ENCODE measurements at regions not wholly inside any gene's neighbourhood (a gene's known extent, or its start where the extent isn't known, plus 50 kb on each side); places are given as distances from the start of the nearest gene placed in this dataset.

DNA sequence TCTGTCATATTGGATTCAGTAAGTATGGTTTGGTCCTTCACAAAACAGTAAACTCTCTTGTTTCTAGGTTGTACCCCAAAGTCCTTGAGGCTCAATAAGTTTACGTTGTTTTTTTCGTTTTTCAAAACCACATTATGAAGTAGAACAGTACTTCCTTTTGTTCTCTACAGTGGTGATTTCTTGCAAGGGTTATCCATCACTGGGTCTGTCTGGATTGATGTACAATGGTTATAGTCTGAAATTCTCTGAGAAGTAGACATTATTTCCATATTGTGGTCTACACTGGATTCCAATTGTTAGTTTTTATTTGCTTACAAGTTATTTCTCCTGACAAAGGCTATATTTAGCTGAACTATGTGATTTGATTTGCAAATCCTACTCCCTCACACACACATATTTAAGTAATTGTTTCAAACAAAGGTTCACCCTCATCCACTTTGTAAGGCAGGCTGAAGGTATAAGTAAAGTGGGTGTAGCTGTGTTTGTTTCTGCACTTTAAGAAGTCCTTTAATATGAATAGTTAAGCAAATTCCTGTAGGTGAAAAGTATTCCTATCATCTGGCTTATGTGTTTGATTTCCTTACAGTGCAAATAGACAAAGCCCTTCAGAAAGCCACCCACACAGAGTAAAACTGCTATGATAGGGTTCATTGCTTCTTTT, 64.2 kb upstream of the MME start:
- Histone ChIP-seq H3K9me3 (ENCODE audit: insufficient read depth, low read depth) (no peaks in the 10 kb centered on the region), H3K9me2 (ENCODE audit: insufficient read depth) (no peaks in the 10 kb centered on the region), H3F3A (ENCODE audit: insufficient read depth, low read depth) (peaks cover 9% of the 10 kb centered on the region; the same call in 1 of the 2 replicates), H3K4me2 (no peak overlapping the region), H3K4me3 (no peak overlapping the region), H3K27me3 (ENCODE audit: insufficient read depth, low read depth) (no peaks in the 10 kb centered on the region), H4K20me1 (ENCODE audit: insufficient read depth) (no peaks in the 10 kb centered on the region), H3K4me1 (replicated peaks; ENCODE audit: insufficient read depth) (peaks cover 16% of the 10 kb centered on the region), H3K79me2 (ENCODE audit: low read depth) (no peaks in the 10 kb centered on the region), H3K36me3 (ENCODE audit: low read depth) (no peaks in the 10 kb centered on the region), H2AFZ (peak overlapping the region; percentile 19; the same call in 1 of the 2 replicates), H3K27ac (no peak overlapping the region)
- BruUV-seq (replicated peaks) = no TSS peak
- CTCF ChIA-PET = no interaction called here
- intact Hi-C loops (cut with micrococcal nuclease; ENCODE audit: unreplicated experiment) = no loop called here
- TF ChIP-seq, protein P1, sequence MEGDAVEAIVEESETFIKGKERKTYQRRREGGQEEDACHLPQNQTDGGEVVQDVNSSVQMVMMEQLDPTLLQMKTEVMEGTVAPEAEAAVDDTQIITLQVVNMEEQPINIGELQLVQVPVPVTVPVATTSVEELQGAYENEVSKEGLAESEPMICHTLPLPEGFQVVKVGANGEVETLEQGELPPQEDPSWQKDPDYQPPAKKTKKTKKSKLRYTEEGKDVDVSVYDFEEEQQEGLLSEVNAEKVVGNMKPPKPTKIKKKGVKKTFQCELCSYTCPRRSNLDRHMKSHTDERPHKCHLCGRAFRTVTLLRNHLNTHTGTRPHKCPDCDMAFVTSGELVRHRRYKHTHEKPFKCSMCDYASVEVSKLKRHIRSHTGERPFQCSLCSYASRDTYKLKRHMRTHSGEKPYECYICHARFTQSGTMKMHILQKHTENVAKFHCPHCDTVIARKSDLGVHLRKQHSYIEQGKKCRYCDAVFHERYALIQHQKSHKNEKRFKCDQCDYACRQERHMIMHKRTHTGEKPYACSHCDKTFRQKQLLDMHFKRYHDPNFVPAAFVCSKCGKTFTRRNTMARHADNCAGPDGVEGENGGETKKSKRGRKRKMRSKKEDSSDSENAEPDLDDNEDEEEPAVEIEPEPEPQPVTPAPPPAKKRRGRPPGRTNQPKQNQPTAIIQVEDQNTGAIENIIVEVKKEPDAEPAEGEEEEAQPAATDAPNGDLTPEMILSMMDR (conservative IDR thresholded peaks at IDR 0.05) = no peak
- no peak for TF ChIP-seq EZH2 (IDR thresholded peaks at IDR 0.05; ENCODE audit: low read depth)
- DNase-seq = no peak
- POLR2A ChIA-PET (ENCODE audit: unreplicated experiment) = no interaction called here

DNA sequence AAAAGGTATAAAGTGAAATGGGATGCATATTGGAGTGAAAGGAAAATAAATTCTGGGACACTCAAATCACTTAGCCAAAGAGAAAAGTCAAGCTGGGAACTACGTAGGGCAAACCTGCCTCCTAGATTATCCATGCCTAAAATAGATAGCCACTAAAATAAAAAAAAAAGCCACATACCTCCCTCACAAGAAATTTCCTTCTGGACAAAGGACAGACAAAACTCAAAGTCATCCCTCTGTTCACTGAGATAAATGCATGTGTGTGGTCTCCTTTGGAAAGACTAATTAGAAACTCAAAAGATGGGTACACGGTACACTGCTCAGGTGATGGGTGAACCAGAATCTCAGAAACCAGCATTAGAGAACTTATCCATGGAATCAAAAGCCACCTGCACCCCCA, 65.2 kb upstream of the MME start:
- TF ChIP-seq EZH2 (IDR thresholded peaks at IDR 0.05; ENCODE audit: low read depth) = no peak
- TF ChIP-seq, protein P1 (conservative IDR thresholded peaks at IDR 0.05) = no peak
- no peak for DNase-seq
- Histone ChIP-seq H2AFZ (no peak overlapping the region), H3K4me3 (no peak overlapping the region), H3F3A (ENCODE audit: insufficient read depth, low read depth) (peaks cover 9% of the 10 kb centered on the region; the same call in 1 of the 2 replicates), H3K9me2 (ENCODE audit: insufficient read depth) (no peaks in the 10 kb centered on the region), H3K4me2 (no peak overlapping the region), H3K9me3 (ENCODE audit: insufficient read depth, low read depth) (no peaks in the 10 kb centered on the region), H3K79me2 (ENCODE audit: low read depth) (no peaks in the 10 kb centered on the region), H3K27me3 (ENCODE audit: insufficient read depth, low read depth) (no peaks in the 10 kb centered on the region), H3K36me3 (ENCODE audit: low read depth) (no peaks in the 10 kb centered on the region), H3K27ac (no peak overlapping the region), H4K20me1 (ENCODE audit: insufficient read depth) (no peaks in the 10 kb centered on the region), H3K4me1 (replicated peaks; ENCODE audit: insufficient read depth) (peaks cover 16% of the 10 kb centered on the region)
- ChIA-PET CTCF (no interaction called here), POLR2A (ENCODE audit: unreplicated experiment) (no interaction called here)
- no TSS peak for BruUV-seq (replicated peaks)
- intact Hi-C loops (cut with micrococcal nuclease; ENCODE audit: unreplicated experiment) = no loop called here

DNA sequence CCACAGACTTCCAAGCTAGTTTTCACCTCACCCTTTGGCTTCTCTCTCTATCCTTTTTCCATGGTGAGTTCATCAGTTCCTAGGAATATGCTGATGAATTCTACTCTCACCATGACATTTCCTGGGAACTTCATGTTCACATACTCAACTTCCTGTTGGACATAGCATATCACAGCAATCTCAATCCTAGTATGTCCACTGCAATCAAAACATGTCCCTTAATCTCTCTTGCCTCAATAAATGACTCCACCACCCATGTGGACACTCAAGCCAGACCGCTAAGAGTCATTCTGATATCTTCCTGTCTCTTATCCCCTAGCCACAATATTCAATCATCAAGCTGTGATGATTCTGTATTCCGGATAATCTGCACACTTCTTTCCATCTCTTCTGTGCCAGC, 66.7 kb upstream of the MME start:
- no peak overlapping the region for H2AFZ ChIP-seq

More for the DNA sequence above, 66.7 kb upstream of the MME start:
- H3F3A ChIP-seq (ENCODE audit: insufficient read depth, low read depth) = no peaks in the 10 kb centered on the region
- POLR2A ChIA-PET (ENCODE audit: unreplicated experiment) = no interaction called here
- DNase-seq = no peak
- H3K9me3 ChIP-seq (ENCODE audit: insufficient read depth, low read depth) = no peaks in the 10 kb centered on the region
- no peaks in the 10 kb centered on the region for H3K27me3 ChIP-seq (ENCODE audit: insufficient read depth, low read depth)
- no peaks in the 10 kb centered on the region for H3K79me2 ChIP-seq (ENCODE audit: low read depth)
- CTCF ChIA-PET = no interaction called here
- no TSS peak for BruUV-seq (replicated peaks)
- H3K4me1 ChIP-seq (replicated peaks; ENCODE audit: insufficient read depth) = 0 out of 2 replicates have a peak, but pooled peaks cover under 1% of the 10 kb centered on the region
- TF ChIP-seq EZH2 (IDR thresholded peaks at IDR 0.05; ENCODE audit: low read depth) = no peak
- TF ChIP-seq, protein P1 (conservative IDR thresholded peaks at IDR 0.05) = no peak
- intact Hi-C loops (cut with micrococcal nuclease; ENCODE audit: unreplicated experiment) = no loop called here
- H3K4me2 ChIP-seq = no peak overlapping the region
- no peak overlapping the region for H3K27ac ChIP-seq
- no peaks in the 10 kb centered on the region for H3K36me3 ChIP-seq (ENCODE audit: low read depth)
- H4K20me1 ChIP-seq (ENCODE audit: insufficient read depth) = no peaks in the 10 kb centered on the region
- no peak overlapping the region for H3K4me3 ChIP-seq
- no peaks in the 10 kb centered on the region for H3K9me2 ChIP-seq (ENCODE audit: insufficient read depth)

Measured in PC-9 (cell line).